GM23338 (cell line): ENCODE measurements at regions not wholly inside any gene's neighbourhood (a gene's known extent, or its start where the extent isn't known, plus 50 kb on each side); places are given as distances from the start of the nearest gene placed in this dataset.

ENCODE experiments used
- ATAC-seq: fragments of 200-7000 bp; cut with Tn5 transposase; 3 replicates; pipeline ENCODE4 v1.9.1; 2020
- DNase-seq: peaks from one replicate; pipeline ENCODE4 v3.0.0-alpha.2; 2015; ENCODE audit warnings: low spot score
- H2AFZ ChIP-seq: fragments of 200-600 bp; sonication (generic); 2 replicates; pipeline ENCODE4 v1.8.0; 2016; ENCODE audit warnings: antibody characterized with exemption, mild to moderate bottlenecking, moderate library complexity
- H3F3A ChIP-seq: fragments of 200-600 bp; sonication (generic); replicated peaks from 2 replicates; pipeline ENCODE4 v1.8.0; 2017; ENCODE audit warnings: antibody characterized with exemption, mixed run types, low read depth
- H3K27ac ChIP-seq: fragments of 200-600 bp; sonication (generic); 2 replicates; pipeline ENCODE4 v1.6.1; 2016; ENCODE audit warnings: low read depth
- H3K27me3 ChIP-seq: fragments of 200-600 bp; sonication (generic); 2 replicates; pipeline ENCODE4 v1.8.0; 2016; ENCODE audit warnings: mild to moderate bottlenecking, mixed run types, moderate library complexity; ENCODE audit not compliant: insufficient read depth
- H3K36me3 ChIP-seq: fragments of 200-600 bp; sonication (generic); 2 replicates; pipeline ENCODE4 v1.8.0; 2016; ENCODE audit warnings: mild to moderate bottlenecking; ENCODE audit not compliant: insufficient read depth
- H3K4me1 ChIP-seq: fragments of 200-600 bp; sonication (generic); 2 replicates; pipeline ENCODE4 v1.8.0; 2016; ENCODE audit warnings: mild to moderate bottlenecking, moderate library complexity; ENCODE audit not compliant: insufficient read depth
- H3K4me2 ChIP-seq: fragments of 200-600 bp; sonication (generic); 2 replicates; pipeline ENCODE4 v1.7.1; 2017; ENCODE audit warnings: mixed run types
- H3K4me3 ChIP-seq: fragments of 200-600 bp; sonication (generic); 2 replicates; pipeline ENCODE4 v1.6.1; 2016; ENCODE audit warnings: mixed run types
- H3K79me2 ChIP-seq: fragments of 200-600 bp; sonication (generic); replicated peaks from 2 replicates; pipeline ENCODE4 v1.8.0; 2017; ENCODE audit warnings: mild to moderate bottlenecking; ENCODE audit not compliant: insufficient read depth
- H3K9me2 ChIP-seq: fragments of 200-600 bp; sonication (generic); 2 replicates; pipeline ENCODE4 v1.8.0; 2017; ENCODE audit not compliant: insufficient read depth
- H4K20me1 ChIP-seq: fragments of 200-600 bp; sonication (generic); replicated peaks from 2 replicates; pipeline ENCODE4 v1.8.0; 2017; ENCODE audit warnings: mild to moderate bottlenecking; ENCODE audit not compliant: insufficient read depth
- H3K27ac Mint-ChIP-seq: 2 replicates; pipeline ENCODE4 v1.8.0; 2020; ENCODE audit warnings: inconsistent platforms, mild to moderate bottlenecking, moderate library complexity, mixed read lengths
- H3K27me3 Mint-ChIP-seq: 3 replicates; pipeline ENCODE4 v1.8.0; 2022; ENCODE audit warnings: low read depth, mild to moderate bottlenecking, moderate library complexity, mixed read lengths, inconsistent platforms; ENCODE audit not compliant: insufficient read depth, poor library complexity
- H3K36me3 Mint-ChIP-seq: 3 replicates; pipeline ENCODE4 v1.8.0; 2021; ENCODE audit warnings: low read depth, mild to moderate bottlenecking, inconsistent platforms, moderate library complexity, mixed read lengths
- H3K4me1 Mint-ChIP-seq: 3 replicates; pipeline ENCODE4 v1.8.0; 2020; ENCODE audit warnings: mild to moderate bottlenecking, inconsistent platforms, mixed read lengths
- H3K4me3 Mint-ChIP-seq: 3 replicates; pipeline ENCODE4 v1.8.0; 2021; ENCODE audit warnings: moderate library complexity, mild to moderate bottlenecking, inconsistent platforms, mixed read lengths
- H3K9me3 Mint-ChIP-seq: 3 replicates; pipeline ENCODE4 v1.8.0; 2020; ENCODE audit warnings: moderate library complexity, mild to moderate bottlenecking, inconsistent platforms, mixed read lengths
- CREB1 ChIP-seq: fragments of 250-450 bp; sonication (Bioruptor Pico); IDR thresholded peaks from 2 replicates; pipeline ENCODE4 v1.5.0; 2020; ENCODE audit warnings: low read depth, mild to moderate bottlenecking, moderate library complexity
- CTCF ChIP-seq, 2 experiments: fragments of 200-600 bp in 1 of 2; sonication (generic) in 1 of 2; conservative IDR thresholded peaks; 2 replicates each; pipeline versions ENCODE4 v1.5.1 to v1.6.1; 2016 to 2017; ENCODE audit warnings: antibody characterized with exemption in 2 of 2, low read depth in 2 of 2, mild to moderate bottlenecking in 2 of 2, moderate library complexity in 1 of 2
- EZH2 ChIP-seq: fragments of 200-600 bp; sonication (generic); IDR thresholded peaks from one replicate; pipeline ENCODE4 v1.8.0; 2017; ENCODE audit warnings: antibody characterized with exemption, mild to moderate bottlenecking, low read depth; ENCODE audit not compliant: unreplicated experiment
- EZH2phosphoT487 ChIP-seq: fragments of 200-600 bp; sonication (generic); IDR thresholded peaks from one replicate; pipeline ENCODE4 v1.8.1; 2018; ENCODE audit warnings: antibody characterized with exemption; ENCODE audit not compliant: unreplicated experiment
- JUNB ChIP-seq: IDR thresholded peaks from one replicate; pipeline ENCODE4 v1.6.1; 2016; ENCODE audit warnings: antibody characterized with exemption; ENCODE audit not compliant: unreplicated experiment
- NANOG ChIP-seq: IDR thresholded peaks from 2 replicates; pipeline ENCODE4 v1.6.1; 2016; ENCODE audit warnings: antibody characterized with exemption, borderline replicate concordance
- POLR2AphosphoS5 ChIP-seq: IDR thresholded peaks from 2 replicates; pipeline ENCODE4 v1.6.1; 2016; ENCODE audit warnings: antibody characterized with exemption, low read depth
- STAT1 ChIP-seq: IDR thresholded peaks from one replicate; pipeline ENCODE4 v1.6.1; 2016; ENCODE audit warnings: antibody characterized with exemption; ENCODE audit not compliant: unreplicated experiment
- ZNF114 ChIP-seq: fragments of 250-450 bp; sonication (Bioruptor Pico); IDR thresholded peaks from 2 replicates; pipeline ENCODE4 v1.5.0; 2020; ENCODE audit warnings: mild to moderate bottlenecking, moderate library complexity
- ZNF331 ChIP-seq: fragments of 250-450 bp; sonication (Bioruptor Pico); IDR thresholded peaks from 2 replicates; pipeline ENCODE4 v1.5.0; 2020; ENCODE audit warnings: low read depth, mild to moderate bottlenecking, moderate library complexity
- TF ChIP-seq, protein P1 (sequence below): IDR thresholded peaks from 2 replicates; pipeline ENCODE4 v1.6.1; 2016; ENCODE audit warnings: antibody characterized with exemption
- TF ChIP-seq, protein P2 (sequence below): IDR thresholded peaks from one replicate; pipeline ENCODE4 v1.6.1; 2018; ENCODE audit warnings: antibody characterized with exemption; ENCODE audit not compliant: unreplicated experiment
- TF ChIP-seq, protein P3 (sequence below): fragments of 250-450 bp; sonication (Bioruptor Pico); IDR thresholded peaks from 2 replicates; pipeline ENCODE4 v1.5.0; 2020; ENCODE audit warnings: mild to moderate bottlenecking, moderate library complexity

- Mint-ChIP-seq H3K4me3 (no peak overlapping the region), H3K4me1 (no peaks in the 10 kb centered on the region)
These were observed 653.4 kb upstream of the ID2 start for GRCh38 chr2:8028436-8028835.

More at GRCh38 chr2:8028436-8028835, 653.4 kb upstream of the ID2 start:
- TF ChIP-seq ZNF331 (CRISPR knock-in tag): no peak
- no peak for TF ChIP-seq CTCF (conservative IDR thresholded peaks at IDR 0.05; ENCODE audit: low read depth in 2 of 2)
- TF ChIP-seq, protein P1, sequence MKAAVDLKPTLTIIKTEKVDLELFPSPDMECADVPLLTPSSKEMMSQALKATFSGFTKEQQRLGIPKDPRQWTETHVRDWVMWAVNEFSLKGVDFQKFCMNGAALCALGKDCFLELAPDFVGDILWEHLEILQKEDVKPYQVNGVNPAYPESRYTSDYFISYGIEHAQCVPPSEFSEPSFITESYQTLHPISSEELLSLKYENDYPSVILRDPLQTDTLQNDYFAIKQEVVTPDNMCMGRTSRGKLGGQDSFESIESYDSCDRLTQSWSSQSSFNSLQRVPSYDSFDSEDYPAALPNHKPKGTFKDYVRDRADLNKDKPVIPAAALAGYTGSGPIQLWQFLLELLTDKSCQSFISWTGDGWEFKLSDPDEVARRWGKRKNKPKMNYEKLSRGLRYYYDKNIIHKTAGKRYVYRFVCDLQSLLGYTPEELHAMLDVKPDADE: no peak
- TF ChIP-seq POLR2AphosphoS5: no peak
- no peak for TF ChIP-seq STAT1
- TF ChIP-seq, protein P2, sequence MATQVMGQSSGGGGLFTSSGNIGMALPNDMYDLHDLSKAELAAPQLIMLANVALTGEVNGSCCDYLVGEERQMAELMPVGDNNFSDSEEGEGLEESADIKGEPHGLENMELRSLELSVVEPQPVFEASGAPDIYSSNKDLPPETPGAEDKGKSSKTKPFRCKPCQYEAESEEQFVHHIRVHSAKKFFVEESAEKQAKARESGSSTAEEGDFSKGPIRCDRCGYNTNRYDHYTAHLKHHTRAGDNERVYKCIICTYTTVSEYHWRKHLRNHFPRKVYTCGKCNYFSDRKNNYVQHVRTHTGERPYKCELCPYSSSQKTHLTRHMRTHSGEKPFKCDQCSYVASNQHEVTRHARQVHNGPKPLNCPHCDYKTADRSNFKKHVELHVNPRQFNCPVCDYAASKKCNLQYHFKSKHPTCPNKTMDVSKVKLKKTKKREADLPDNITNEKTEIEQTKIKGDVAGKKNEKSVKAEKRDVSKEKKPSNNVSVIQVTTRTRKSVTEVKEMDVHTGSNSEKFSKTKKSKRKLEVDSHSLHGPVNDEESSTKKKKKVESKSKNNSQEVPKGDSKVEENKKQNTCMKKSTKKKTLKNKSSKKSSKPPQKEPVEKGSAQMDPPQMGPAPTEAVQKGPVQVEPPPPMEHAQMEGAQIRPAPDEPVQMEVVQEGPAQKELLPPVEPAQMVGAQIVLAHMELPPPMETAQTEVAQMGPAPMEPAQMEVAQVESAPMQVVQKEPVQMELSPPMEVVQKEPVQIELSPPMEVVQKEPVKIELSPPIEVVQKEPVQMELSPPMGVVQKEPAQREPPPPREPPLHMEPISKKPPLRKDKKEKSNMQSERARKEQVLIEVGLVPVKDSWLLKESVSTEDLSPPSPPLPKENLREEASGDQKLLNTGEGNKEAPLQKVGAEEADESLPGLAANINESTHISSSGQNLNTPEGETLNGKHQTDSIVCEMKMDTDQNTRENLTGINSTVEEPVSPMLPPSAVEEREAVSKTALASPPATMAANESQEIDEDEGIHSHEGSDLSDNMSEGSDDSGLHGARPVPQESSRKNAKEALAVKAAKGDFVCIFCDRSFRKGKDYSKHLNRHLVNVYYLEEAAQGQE: no peak
- TF ChIP-seq CREB1 (CRISPR knock-in tag): no peak
- TF ChIP-seq NANOG: no peak
- no peak for TF ChIP-seq JUNB
- TF ChIP-seq, protein P3, sequence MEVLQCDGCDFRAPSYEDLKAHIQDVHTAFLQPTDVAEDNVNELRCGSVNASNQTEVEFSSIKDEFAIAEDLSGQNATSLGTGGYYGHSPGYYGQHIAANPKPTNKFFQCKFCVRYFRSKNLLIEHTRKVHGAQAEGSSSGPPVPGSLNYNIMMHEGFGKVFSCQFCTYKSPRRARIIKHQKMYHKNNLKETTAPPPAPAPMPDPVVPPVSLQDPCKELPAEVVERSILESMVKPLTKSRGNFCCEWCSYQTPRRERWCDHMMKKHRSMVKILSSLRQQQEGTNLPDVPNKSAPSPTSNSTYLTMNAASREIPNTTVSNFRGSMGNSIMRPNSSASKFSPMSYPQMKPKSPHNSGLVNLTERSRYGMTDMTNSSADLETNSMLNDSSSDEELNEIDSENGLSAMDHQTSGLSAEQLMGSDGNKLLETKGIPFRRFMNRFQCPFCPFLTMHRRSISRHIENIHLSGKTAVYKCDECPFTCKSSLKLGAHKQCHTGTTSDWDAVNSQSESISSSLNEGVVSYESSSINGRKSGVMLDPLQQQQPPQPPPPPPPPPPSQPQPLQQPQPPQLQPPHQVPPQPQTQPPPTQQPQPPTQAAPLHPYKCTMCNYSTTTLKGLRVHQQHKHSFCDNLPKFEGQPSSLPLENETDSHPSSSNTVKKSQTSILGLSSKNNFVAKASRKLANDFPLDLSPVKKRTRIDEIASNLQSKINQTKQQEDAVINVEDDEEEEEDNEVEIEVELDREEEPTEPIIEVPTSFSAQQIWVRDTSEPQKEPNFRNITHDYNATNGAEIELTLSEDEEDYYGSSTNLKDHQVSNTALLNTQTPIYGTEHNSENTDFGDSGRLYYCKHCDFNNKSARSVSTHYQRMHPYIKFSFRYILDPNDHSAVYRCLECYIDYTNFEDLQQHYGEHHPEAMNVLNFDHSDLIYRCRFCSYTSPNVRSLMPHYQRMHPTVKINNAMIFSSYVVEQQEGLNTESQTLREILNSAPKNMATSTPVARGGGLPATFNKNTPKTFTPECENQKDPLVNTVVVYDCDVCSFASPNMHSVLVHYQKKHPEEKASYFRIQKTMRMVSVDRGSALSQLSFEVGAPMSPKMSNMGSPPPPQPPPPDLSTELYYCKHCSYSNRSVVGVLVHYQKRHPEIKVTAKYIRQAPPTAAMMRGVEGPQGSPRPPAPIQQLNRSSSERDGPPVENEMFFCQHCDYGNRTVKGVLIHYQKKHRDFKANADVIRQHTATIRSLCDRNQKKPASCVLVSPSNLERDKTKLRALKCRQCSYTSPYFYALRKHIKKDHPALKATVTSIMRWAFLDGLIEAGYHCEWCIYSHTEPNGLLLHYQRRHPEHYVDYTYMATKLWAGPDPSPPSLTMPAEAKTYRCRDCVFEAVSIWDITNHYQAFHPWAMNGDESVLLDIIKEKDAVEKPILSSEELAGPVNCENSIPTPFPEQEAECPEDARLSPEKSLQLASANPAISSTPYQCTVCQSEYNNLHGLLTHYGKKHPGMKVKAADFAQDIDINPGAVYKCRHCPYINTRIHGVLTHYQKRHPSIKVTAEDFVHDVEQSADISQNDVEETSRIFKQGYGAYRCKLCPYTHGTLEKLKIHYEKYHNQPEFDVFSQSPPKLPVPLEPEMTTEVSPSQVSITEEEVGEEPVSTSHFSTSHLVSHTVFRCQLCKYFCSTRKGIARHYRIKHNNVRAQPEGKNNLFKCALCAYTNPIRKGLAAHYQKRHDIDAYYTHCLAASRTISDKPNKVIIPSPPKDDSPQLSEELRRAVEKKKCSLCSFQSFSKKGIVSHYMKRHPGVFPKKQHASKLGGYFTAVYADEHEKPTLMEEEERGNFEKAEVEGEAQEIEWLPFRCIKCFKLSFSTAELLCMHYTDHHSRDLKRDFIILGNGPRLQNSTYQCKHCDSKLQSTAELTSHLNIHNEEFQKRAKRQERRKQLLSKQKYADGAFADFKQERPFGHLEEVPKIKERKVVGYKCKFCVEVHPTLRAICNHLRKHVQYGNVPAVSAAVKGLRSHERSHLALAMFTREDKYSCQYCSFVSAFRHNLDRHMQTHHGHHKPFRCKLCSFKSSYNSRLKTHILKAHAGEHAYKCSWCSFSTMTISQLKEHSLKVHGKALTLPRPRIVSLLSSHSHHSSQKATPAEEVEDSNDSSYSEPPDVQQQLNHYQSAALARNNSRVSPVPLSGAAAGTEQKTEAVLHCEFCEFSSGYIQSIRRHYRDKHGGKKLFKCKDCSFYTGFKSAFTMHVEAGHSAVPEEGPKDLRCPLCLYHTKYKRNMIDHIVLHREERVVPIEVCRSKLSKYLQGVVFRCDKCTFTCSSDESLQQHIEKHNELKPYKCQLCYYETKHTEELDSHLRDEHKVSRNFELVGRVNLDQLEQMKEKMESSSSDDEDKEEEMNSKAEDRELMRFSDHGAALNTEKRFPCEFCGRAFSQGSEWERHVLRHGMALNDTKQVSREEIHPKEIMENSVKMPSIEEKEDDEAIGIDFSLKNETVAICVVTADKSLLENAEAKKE (CRISPR knock-in tag): no peak
- no peak for TF ChIP-seq ZNF114 (CRISPR knock-in tag)
- no peak for TF ChIP-seq EZH2phosphoT487
- TF ChIP-seq EZH2: no peak
- no peaks in the 10 kb centered on the region for H4K20me1 ChIP-seq
- no peaks in the 10 kb centered on the region for H3K27me3 ChIP-seq
- Mint-ChIP-seq H3K36me3 (peaks cover 2% of the 10 kb centered on the region; the same call in 2 of the 3 replicates), H3K27ac (no peak overlapping the region), H3K27me3 (peaks cover 9% of the 10 kb centered on the region), H3K9me3 (peaks cover 3% of the 10 kb centered on the region; the same call in 2 of the 3 replicates)
- H3K27ac ChIP-seq: no peak overlapping the region
- H3K79me2 ChIP-seq: no peaks in the 10 kb centered on the region
- H3K4me1 ChIP-seq: no peaks in the 10 kb centered on the region
- H3K4me2 ChIP-seq: no peak overlapping the region
- no peaks in the 10 kb centered on the region for H3K36me3 ChIP-seq
- H3K4me3 ChIP-seq: no peak overlapping the region
- no peaks in the 10 kb centered on the region for H3F3A ChIP-seq
- no peaks in the 10 kb centered on the region; the same call in 1 of the 2 replicates for H3K9me2 ChIP-seq
- H2AFZ ChIP-seq: no peak overlapping the region
- ATAC-seq (no peak), DNase-seq (no peak)
